Fibroblast of skin of left biceps (primary cell): ENCODE measurements at regions not wholly inside any gene's neighbourhood (a gene's known extent, or its start where the extent isn't known, plus 50 kb on each side); places are given as distances from the start of the nearest gene placed in this dataset.
"Not testable (repeated sequence)": the region's sequence is repeated elsewhere in the genome, so short reads cannot be mapped to it uniquely, and the experiment has no call there.

ENCODE experiments used
- DNase-seq, 2 experiments: peaks; one replicate each; pipeline ENCODE4 v3.0.0-alpha.2; 2013; ENCODE audit warnings: low read depth in 2 of 2

GRCh38 chr1:844472-845026, 79.2 kb upstream of the SAMD11 start:
- DNase-seq, result no peak

- DNase-seq, result not testable (repeated sequence)
Observed at GRCh38 chr1:845641-846040, 78.1 kb upstream of the SAMD11 start.

- DNase-seq, result not testable (repeated sequence)
Observed at GRCh38 chr1:849873-850272, 73.8 kb upstream of the SAMD11 start.

DNA sequence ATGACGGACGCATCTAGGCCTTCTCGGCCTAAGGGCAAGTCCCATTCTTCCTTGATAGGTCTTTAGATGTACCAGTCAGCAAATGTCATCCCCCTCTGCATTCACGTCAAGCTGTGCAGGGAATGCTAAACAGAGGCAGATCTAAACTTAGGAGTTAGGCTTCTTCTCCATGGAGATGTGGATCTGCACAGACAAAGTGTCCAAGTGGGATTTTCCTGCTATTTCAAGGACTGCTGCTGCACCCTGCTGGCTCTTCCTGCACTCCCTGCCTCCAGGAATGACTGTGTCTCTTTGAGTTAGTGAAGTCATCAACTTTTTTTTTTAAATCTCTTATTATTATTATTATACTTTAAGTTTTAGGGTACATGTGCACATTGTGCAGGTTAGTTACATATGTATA, 73.4 kb upstream of the SAMD11 start:
- not testable (repeated sequence) for DNase-seq

- DNase-seq, result not testable (repeated sequence)
Observed at GRCh38 chr1:851398-851797, 72.3 kb upstream of the SAMD11 start.

DNA sequence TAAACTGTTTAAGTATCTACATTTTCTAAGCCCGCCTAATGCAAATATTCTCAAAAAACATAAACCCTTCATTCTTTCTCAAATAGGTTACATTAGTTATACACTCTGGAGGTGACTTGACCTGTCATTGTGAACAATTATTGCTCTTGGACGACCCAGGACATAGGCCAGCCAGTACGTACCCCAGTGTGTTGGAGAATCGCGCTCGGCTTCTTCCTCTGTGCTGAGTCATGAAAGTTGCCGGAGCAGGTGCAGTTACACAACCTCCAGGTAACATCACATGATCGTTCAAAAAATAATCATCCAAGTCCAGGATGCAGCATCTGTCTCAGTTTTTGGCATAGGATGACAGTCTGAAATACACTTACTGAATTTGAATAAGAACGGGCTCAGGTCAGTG, 71.9 kb upstream of the SAMD11 start:
- not testable (repeated sequence) for DNase-seq

- not testable (repeated sequence) for DNase-seq
Observed at GRCh38 chr1:855202-855981, 68.3 kb upstream of the SAMD11 start.

GRCh38 chr1:856541-857057, 67.1 kb upstream of the SAMD11 start:
- not testable (repeated sequence) for DNase-seq

- not testable (repeated sequence) for DNase-seq
Observed at GRCh38 chr1:857926-858648, 65.6 kb upstream of the SAMD11 start.

DNA sequence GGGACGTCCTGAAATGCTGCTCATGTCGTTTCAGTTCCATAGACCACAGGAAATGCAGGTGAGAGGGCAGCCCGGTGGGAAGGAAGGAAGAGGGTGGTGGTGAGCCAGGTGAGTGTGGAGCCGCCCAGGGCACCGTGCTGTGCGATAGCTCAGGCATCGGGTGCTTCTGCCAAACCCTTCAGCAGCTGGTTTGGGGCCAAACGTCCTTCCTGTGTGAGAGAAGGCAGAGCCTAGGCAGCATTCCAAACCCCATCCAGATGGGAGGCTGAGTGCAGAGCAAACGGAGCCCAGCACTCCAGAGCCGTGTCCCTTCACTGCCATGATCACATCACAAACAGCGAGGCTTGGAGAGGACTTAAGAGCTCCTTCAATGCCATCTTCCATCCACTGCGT, 65.1 kb upstream of the SAMD11 start:
- peak; percentile 4 to 9 for DNase-seq

- DNase-seq, result not testable (repeated sequence)
Observed at GRCh38 chr1:860941-861340, 62.8 kb upstream of the SAMD11 start.

- no peak for DNase-seq
Observed at GRCh38 chr1:861714-862113, 62.0 kb upstream of the SAMD11 start.

- DNase-seq, result not testable (repeated sequence)
Observed at GRCh38 chr1:862601-863000, 61.1 kb upstream of the SAMD11 start.

- DNase-seq, result not testable (repeated sequence)
Observed at GRCh38 chr1:865633-866032, 58.1 kb upstream of the SAMD11 start.

DNA sequence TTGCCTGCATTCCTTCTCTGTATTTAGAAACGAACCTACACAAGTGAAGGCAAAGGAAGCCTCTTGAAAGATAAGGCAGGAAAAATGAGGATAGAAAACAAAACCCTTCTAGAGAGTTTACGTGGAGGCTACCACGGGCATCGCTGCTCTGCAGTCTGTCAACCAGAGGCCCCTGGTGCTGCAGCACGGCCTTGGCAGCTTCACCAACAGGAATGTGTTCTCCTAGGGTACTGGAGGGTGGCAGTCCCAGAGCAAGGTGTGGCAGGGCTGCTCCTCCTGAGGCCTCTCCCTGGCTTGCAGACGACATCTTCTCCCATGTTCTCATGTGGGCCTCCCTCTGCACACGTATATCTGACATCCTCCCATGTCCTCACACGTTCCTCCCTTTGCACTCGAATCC, 57.6 kb upstream of the SAMD11 start:
- no peak for DNase-seq

- DNase-seq, result not testable (repeated sequence)
Observed at GRCh38 chr1:866631-867299, 57.0 kb upstream of the SAMD11 start.

DNA sequence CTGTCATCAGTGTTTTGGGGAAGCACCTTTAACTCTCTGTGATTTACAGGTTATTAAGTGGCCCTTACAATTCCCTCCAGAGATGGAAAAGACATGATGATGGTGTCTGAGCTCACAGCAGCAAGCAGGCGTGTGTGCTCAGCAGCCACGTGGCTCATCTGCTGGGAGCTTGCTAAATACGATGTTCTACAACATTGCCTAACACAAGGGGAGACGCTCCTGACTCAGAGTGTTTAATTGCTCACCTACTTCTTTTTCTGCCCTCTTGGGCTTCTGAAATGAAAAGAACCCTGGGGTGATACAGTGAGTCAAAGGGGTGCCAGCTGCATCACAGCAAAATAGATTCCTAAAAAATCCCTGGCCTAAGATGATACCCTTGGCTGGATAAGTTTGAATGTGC, 56.2 kb upstream of the SAMD11 start:
- DNase-seq, result not testable (repeated sequence)

DNA sequence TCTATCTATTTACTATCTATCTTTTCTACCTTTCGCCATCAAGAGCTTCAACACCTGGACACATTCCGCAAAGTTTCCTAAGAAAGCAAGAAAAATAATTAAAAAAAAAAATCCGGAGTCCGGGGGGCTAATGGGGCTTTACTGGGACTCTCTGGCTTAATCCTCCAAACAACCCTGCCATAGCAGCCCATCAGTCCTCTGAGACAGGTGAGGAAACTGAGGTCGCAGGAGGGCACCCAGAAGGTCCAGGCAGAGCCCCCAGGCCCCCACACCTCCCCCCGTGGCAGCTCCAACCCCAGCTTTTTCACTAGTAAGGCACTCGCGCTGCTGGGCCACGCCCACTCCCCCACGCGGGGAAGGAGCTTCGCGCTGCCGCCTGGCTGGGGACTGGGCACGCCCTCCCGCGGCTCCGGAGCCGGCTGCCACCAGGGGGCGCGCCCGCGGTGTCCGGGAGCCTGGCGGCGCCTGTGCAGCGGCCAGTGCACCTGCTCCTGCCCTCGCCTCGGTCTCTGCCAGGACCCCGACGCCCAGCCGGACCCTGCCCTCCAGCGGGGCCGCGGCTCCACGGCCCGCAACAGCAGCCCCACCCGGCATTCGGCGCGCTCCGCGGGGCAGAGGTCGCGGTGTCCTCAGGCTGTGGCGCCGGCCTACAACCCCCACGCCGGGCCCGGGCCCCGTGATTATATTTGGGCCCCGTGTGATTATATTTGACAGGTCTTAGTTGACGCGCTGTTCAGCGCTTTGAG, 54.1 kb upstream of the SAMD11 start:
- DNase-seq, result no peak
